ENCODE measurements at regions not wholly inside any gene's neighbourhood (a gene's known extent, or its start where the extent isn't known, plus 50 kb on each side); places are given as distances from the start of the nearest gene placed in this dataset.
A peak's percentile ranks its signal among the peaks of the same experiment; 100 is the strongest.

DNA sequence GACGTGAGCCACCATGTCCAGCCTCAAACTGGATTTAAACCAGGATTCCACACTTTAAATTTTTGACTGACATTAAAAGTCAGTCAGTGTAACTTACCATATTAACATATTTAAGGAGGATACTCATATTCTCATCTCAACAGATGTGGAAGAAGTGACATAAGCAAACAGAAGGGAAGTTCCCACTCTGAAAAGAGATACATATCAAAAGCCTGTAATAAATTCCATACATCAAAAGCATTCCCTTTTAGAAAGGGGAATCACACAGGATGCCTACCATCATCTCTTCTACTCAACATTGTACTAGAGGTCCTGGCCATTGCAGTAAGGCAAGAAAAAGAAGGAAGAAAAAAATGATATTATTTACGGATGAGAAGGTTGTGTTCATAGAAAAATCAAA, 618.2 kb upstream of the DIPK2B start:
- DNase-seq (ENCODE audit: low read depth) = no peak
- TF ChIP-seq, protein P1, sequence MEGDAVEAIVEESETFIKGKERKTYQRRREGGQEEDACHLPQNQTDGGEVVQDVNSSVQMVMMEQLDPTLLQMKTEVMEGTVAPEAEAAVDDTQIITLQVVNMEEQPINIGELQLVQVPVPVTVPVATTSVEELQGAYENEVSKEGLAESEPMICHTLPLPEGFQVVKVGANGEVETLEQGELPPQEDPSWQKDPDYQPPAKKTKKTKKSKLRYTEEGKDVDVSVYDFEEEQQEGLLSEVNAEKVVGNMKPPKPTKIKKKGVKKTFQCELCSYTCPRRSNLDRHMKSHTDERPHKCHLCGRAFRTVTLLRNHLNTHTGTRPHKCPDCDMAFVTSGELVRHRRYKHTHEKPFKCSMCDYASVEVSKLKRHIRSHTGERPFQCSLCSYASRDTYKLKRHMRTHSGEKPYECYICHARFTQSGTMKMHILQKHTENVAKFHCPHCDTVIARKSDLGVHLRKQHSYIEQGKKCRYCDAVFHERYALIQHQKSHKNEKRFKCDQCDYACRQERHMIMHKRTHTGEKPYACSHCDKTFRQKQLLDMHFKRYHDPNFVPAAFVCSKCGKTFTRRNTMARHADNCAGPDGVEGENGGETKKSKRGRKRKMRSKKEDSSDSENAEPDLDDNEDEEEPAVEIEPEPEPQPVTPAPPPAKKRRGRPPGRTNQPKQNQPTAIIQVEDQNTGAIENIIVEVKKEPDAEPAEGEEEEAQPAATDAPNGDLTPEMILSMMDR (IDR thresholded peaks at IDR 0.05; ENCODE audit: insufficient read depth, low read length) = no peak
- H3K4me3 ChIP-seq (ENCODE audit: low read depth, low read length) = no peak overlapping the region

DNA sequence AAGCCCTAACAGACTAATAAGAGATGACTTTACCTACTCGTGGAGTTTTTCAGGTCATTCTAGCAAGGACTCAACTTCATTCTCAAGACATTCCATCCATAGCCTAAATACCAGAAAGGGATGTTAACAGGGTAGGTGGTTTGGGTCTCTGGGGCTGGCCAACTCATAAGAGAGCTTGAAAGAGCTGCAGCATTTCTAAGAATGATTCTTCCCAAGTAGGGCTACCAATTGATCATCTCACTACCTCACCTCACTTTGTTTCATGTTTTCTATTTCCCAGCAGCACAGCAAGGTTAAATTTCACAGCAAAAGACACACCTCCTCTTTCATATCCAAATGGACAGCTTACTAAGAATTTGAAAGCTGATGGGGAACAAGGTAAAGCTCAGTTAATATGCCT, 614.8 kb upstream of the DIPK2B start:
- H3K4me3 ChIP-seq (ENCODE audit: low read depth, low read length) = no peak overlapping the region
- no peak for DNase-seq (ENCODE audit: low read depth)
- TF ChIP-seq, protein P1 (IDR thresholded peaks at IDR 0.05; ENCODE audit: insufficient read depth, low read length) = no peak

DNA sequence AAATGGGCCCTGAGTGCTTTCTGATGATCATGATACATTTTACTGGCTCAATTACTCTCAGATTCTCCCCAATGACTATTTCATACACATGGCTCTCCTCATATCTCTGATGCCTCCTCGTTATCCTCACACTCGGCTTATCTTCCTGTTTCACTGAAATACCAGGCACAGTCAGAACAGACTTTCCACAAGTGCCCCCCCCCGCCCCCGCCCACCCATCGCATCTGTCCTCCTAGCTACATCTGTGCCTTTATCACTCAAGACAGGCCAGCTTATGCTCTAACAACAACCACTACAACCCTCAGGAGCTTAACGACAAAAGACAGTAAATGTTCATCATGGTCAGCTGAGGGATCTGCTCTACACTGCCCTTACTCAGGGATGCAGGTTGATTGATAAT, 610.6 kb upstream of the DIPK2B start:
- no peak overlapping the region for H3K4me3 ChIP-seq (ENCODE audit: low read depth, low read length)
- TF ChIP-seq, protein P1 (IDR thresholded peaks at IDR 0.05; ENCODE audit: insufficient read depth, low read length) = no peak
- DNase-seq (ENCODE audit: low read depth) = no peak

DNA sequence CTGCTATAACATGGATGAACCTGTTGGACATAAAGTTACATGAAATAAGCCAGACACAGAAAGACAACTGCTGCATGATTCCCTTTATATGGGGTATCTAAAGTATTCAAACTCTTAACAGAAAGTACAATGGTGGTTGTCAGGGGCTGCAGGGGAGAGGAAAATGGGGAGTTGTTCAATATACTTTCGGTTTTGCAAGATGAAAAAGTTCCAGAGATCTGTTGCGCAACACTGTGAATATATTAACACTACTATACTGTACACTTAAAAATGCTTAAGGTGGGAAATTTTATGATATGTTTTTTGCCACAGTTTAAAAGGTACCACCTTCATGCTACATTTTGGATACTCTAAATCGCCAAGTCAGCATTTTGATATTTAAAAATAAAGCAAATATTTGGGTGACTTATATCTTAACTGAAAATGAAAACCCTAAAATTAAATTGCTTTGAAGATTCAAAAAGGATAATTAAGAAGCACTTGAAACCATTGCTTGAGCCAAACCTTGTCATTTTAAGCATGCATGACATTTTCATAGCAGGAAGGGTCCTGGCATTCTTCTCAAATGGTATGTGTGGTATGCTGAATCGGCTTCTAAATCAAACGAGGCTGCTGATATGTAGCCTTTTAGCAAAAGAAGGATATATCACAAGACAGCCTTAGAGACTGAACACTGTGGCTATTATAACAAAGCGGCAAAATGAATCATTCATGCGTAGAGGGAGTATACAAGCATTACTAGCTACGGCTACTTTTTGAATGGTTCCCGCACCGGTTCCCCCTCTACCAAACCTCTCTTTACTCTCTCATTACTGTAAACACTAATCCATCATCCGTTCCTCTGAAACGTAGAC, 607.1 kb upstream of the DIPK2B start:
- H3K4me3 ChIP-seq (ENCODE audit: low read depth, low read length) = peak overlapping the region; percentile 55
- DNase-seq (ENCODE audit: low read depth) = peak; percentile 73
- TF ChIP-seq, protein P1 (IDR thresholded peaks at IDR 0.05; ENCODE audit: insufficient read depth, low read length) = no peak

DNA sequence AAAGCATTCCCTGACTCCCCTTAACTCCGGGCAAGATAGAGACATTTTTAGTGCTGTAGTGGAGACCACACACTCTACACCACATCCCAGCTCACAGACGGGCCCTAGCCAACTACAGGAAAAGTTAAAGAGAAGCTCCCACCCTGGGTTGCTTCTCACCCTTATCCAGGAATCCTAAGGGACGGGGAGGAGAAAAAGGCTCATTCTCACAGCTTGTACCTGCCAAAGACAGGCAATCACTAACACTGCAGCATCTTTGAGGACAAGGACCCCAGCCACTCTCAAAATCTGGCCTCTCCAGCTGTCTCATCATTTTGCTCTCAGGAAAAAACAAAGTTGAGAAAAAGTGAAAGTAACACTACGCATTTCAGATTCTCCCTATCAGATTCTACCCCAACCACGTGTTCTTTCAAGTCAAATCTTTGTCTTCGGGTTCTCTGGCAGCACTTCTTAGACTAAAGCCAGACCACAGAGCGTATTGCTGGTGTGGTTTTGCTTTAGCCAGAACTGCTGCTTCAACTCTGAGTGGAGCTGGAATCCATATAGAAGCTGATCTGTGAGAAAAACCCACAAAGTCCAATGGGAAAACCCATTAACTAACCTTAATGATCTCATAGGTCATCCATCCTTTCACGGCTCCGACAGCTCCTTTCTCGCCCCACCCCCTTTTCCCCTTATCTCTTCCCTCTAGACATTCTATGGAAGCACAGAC, 605.9 kb upstream of the DIPK2B start:
- peak overlapping the region; percentile 62 for H3K4me3 ChIP-seq (ENCODE audit: low read depth, low read length)
- TF ChIP-seq, protein P1 (IDR thresholded peaks at IDR 0.05; ENCODE audit: insufficient read depth, low read length) = no peak
- DNase-seq (ENCODE audit: low read depth) = peak; percentile 93

DNA sequence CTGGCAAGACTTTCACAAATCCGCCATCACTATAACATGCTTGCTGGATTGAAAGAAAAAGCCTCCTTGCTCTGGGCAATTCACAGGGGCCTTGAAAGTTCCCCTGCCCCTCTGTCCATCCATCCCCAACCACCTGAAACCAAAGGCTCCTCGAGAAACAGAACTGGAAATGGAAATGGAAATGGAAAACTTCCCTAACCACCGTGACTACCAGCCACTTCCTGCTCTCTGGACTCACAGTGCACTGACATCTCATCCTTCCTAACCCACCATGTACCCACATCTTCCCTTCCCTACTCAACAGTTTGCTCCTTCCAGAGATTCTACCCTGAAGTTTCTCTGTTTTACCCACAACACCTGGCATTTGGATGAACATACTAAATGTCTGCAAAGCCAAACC, 603.6 kb upstream of the DIPK2B start:
- no peak for DNase-seq (ENCODE audit: low read depth)
- TF ChIP-seq, protein P1 (IDR thresholded peaks at IDR 0.05; ENCODE audit: insufficient read depth, low read length) = no peak
- no peak overlapping the region for H3K4me3 ChIP-seq (ENCODE audit: low read depth, low read length)
